SK-N-MC (cell line): ENCODE measurements at regions not wholly inside any gene's neighbourhood (a gene's known extent, or its start where the extent isn't known, plus 50 kb on each side); places are given as distances from the start of the nearest gene placed in this dataset.

Experiments
- EZH2 ChIP-seq: fragments of 200-600 bp; sonication (generic); IDR thresholded peaks from one replicate; pipeline ENCODE4 v1.6.1; 2017; ENCODE audit warnings: antibody characterized with exemption
- FOXP2 ChIP-seq: optimal IDR thresholded peaks from 2 replicates; pipeline ENCODE3; 2011; ENCODE audit warnings: mild to moderate bottlenecking, moderate library complexity; ENCODE audit not compliant: insufficient read depth; ENCODE audit errors: extremely low read length, control extremely low read depth
- POLR2AphosphoS5 ChIP-seq: IDR thresholded peaks from 2 replicates; pipeline ENCODE4 v1.6.1; 2012; ENCODE audit warnings: mild to moderate bottlenecking, low read depth, low read length, borderline replicate concordance

DNA sequence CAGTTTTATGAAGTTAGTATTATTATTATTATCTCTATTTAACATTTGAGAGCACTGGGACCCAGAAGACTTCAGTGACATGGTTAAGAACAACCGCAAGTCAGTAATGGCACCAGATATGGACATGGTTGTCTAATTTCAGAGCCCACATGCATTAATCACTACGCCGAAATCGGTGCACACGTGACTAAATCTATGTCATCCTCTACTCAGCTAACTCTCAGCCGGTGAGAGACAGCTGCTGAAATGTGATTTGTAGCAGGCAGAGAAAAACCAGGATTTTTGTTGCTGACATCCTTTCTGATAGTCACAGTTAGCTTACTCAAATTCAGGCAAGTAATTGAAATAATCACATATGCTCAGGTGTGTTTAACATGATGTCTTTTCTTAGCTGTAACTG is 127.7 kb downstream of the SPAG6 start:
- no peak for TF ChIP-seq POLR2AphosphoS5
- TF ChIP-seq EZH2: no peak
- no peak for TF ChIP-seq FOXP2
